ENCODE measurements at regions not wholly inside any gene's neighbourhood (a gene's known extent, or its start where the extent isn't known, plus 50 kb on each side); places are given as distances from the start of the nearest gene placed in this dataset.
A peak's percentile ranks its signal among the peaks of the same experiment; 100 is the strongest.
"Not testable (repeated sequence)": the region's sequence is repeated elsewhere in the genome, so short reads cannot be mapped to it uniquely, and the experiment has no call there.

- DNase-seq (ENCODE audit: low spot score), result no peak
These were observed 232.7 kb upstream of the ACTBL2 start for GRCh38 chr5:57715296-57715695.

DNA sequence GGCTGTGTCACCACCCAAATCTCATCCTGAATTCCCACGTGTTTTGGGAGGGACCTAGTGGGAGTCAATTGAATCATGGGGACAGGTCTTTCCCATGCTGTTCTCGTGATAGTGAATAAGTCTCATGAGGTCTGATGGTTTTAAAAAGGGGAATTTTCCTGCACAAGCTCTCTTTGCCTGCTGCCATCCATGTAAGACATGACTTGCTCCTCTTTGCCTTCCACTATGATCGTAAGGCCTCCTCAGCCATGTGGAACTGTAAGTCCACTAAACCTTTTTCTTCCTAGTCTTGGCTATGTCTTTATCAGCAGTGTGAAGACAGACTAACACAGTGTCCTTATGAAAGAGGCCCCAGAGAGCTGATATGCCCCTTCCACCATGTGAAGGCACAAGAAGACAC, 230.9 kb upstream of the ACTBL2 start:
- not testable (repeated sequence) for DNase-seq (ENCODE audit: low spot score)

GRCh38 chr5:57711946-57712345, 229.3 kb upstream of the ACTBL2 start:
- no peak for DNase-seq (ENCODE audit: low spot score)

DNA sequence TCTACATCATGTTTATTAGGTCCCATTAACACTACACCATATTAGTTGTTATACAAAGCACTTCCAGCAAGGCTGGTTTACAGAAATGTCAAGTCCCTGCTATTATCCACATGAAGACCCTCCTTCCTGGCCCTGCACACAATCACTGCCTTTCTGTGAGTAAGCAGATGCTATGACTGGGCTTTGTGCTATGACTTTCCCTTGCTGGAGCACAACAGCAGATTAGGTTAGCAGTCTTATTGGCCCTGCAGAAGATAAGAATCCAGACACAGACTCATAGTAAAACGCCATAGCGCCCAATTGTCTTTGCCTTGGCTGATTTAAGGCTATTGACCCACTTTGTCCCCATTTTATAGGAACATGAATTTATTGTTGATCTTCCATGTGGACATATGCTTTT, 228.9 kb upstream of the ACTBL2 start:
- no peak for DNase-seq (ENCODE audit: low spot score)

- DNase-seq (ENCODE audit: low spot score), result no peak
These were observed 227.5 kb upstream of the ACTBL2 start for GRCh38 chr5:57710126-57710525.

DNA sequence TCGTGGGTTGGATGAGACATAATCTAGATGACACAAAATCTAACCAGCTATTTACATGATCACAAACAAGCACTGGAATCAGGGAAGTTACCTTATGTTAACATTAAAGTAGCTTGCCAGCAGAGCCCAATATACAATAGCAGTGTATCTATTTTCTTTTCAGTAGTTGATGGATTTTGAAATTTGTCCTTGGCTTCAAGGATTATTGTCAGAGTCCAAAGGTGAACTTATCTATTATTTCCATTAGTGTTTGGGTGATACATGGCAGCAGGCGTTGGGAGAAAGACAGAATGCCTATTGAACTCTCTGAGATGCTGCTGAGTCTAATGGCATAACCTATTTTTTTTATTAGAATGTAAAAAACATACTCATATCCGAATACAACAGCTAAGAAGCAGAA, 223.2 kb upstream of the ACTBL2 start:
- DNase-seq (ENCODE audit: low spot score), result no peak

DNA sequence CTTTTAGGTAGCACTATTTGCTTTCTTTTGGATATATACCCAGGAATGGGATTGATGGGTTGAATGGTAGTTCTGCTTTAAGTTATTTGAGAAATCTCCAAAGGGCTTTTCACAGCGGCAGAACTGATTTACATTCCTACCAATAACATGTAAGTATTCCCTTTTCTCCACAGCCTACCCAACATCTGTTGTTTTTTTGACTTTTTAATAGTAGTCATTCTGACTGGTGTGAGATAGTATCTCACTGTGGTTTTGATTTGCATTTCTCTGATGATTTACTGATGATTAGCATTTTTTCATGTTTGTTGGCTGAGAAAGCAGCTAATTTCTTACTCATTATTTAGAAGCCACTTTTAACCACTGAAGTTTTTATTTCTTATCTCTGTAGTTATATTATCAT, 221.1 kb upstream of the ACTBL2 start:
- no peak for DNase-seq (ENCODE audit: low spot score)

DNA sequence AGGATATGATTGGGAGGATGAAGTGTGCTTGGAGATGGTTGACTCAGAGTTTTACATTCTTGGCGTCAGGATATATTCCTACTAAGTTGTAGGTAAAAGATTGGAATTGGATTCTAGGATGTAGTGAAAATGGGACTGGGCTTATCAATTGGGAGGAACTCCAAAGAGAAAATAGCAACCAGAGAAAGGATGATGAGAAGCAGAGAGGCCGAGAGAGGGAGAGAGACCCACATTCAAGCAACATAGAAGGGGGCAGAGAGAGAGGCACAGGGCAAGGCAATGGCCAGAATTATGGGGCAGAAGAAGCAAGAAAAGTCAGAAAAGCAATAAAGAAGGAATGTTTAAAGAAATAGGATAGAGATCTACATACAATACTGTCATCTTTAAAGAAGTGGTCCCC, 217.9 kb upstream of the ACTBL2 start:
- no peak for DNase-seq (ENCODE audit: low spot score)

- DNase-seq (ENCODE audit: low spot score), result no peak
These were observed 217.5 kb upstream of the ACTBL2 start for GRCh38 chr5:57700072-57700471.

DNA sequence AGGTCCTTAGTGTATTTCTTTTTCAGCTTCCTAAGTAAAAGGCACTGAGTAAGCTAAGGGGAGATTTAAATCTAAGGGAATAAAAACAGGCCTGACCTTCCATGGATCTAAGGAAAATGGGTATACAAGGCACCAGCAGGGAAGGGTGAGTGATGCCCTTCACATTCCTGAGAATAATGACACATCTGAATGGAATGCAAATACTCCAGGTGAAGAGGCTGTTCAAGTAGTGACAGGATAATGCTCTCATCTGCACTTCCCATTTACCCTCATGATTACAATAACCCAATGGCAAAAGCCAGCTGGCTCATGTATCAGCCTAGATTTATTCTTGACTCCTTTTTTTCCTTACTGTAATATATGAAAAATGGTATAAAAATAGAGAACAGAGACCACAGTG, 216.2 kb upstream of the ACTBL2 start:
- DNase-seq (ENCODE audit: low spot score), result peak; percentile 37

- DNase-seq (ENCODE audit: low spot score), result no peak
These were observed 215.5 kb upstream of the ACTBL2 start for GRCh38 chr5:57698086-57698485.

DNA sequence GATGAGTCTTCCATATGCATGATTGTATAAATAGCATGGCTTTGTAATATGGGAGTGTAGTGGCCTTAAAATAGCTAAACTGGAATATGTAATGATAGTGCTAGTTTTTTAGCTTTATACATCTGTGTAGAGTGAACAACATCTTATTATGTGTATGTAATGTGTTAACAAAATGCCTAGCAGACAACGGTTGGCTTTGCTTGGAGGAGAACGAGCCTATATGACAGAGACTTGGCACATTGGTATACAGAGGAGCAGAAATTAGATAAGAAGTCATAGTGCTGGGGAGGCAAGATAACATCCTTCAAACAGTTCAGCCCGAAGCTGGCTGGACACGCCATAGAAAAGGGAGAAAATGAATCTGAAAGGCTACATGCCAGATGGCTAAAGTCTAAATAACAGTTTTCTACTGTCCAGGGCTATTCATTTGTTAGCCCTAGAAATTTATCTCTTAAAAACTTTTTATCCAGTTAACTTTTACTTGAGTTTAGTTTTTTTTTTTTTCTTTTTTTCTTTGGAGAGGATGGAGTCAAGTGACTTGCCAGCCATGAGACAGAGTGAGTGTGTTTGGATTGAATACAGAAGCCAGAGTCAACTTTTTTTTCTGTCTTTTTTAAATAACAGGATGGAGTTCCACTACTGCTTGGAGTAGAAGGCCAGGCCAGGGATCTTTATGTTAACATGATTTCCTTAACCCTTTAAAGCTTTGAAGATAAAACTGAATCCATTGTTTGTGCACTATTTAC, 214.4 kb upstream of the ACTBL2 start:
- no peak for DNase-seq (ENCODE audit: low spot score)

- no peak for DNase-seq (ENCODE audit: low spot score)
These were observed 213.8 kb upstream of the ACTBL2 start for GRCh38 chr5:57696389-57696769.

- no peak for DNase-seq (ENCODE audit: low spot score)
These were observed 213.2 kb upstream of the ACTBL2 start for GRCh38 chr5:57695706-57696388.

DNA sequence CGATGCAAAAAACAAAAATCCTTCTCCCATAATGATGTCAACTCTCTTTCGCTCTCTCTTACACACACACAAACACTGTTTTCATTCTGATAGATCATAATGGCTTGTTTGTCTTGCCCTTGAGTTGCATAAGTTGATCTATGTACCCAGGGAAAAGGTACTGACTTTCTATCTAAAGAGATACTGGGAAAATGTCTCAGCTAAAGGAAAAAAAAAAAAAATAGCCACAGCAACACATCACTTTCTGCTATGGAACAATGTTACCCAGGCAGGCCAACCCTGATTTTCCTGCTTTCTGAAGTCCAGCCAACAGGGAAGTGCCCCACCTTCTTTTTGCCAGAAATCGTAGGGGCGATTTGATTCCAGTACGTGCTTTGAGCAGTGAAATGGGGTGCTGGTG, 212.6 kb upstream of the ACTBL2 start:
- no peak for DNase-seq (ENCODE audit: low spot score)

DNA sequence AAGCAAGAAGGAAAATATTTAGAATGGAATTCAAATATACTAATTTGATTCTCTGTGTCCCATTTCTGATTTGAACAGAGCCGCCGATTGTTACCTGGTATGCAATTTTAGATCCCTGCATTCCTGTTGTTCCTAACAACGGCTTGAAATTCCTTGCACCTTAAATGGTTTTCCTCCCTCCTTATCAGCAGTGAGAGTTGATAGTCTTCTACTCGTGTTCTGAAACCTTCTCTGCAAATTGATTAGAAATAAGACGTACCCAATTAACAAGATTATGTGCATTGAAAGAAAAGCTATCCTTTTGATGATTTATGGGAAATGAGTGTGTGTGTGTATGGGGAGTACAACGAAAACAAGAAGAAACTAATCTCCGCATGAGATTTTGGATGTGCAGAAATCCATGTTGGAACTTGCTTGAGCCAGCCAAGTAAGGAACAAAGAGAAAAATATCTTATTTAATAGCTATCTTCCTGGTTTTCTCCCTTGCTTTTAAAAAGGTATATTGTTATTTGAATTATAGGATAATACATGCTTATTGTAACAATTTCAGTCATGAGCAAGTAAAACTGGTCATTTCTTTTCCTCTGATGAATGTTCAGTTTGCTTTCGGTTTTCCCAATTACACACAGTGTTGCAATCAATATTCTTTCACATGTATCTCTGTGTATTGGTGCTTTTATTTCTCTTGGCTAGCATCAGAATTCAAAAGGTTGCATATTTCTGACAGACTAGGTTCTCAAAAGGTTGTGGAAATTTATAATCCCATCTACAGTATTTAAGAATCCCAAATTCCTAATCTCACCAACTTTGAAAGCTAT, 211.1 kb upstream of the ACTBL2 start:
- no peak for DNase-seq (ENCODE audit: low spot score)

GRCh38 chr5:57692582-57693487, 210.2 kb upstream of the ACTBL2 start:
- peak; percentile 81 for DNase-seq (ENCODE audit: low spot score)

- no peak for DNase-seq (ENCODE audit: low spot score)
These were observed 208.1 kb upstream of the ACTBL2 start for GRCh38 chr5:57690724-57691123.

DNA sequence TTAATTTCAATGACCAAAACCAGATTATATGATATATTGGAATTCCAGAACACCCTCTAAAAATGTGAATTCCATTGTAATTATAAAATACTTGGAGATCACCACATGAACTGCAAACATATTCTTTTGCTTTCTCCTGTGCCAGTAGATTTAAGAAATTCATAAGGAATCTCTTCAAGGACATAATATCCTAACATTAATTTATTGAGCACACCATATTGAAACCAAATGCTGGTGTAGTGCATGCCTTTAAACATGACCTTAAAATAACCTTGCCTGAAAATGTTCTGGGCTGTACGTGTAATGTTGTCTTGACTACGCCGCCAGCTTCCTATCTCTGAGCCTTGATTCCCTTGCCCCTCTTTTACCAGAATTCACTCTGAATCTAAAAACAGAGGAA, 205.0 kb upstream of the ACTBL2 start:
- DNase-seq (ENCODE audit: low spot score), result no peak

GRCh38 chr5:57685516-57686255, 203.1 kb upstream of the ACTBL2 start:
- no peak for DNase-seq (ENCODE audit: low spot score)

- no peak for DNase-seq (ENCODE audit: low spot score)
These were observed 201.7 kb upstream of the ACTBL2 start for GRCh38 chr5:57684299-57684702.

Data from HT-29 (cell line).